Stimulated activated CD8-positive, alpha-beta memory T cell treated with anti-CD3 and anti-CD28 coated beads, Interleukin-2, amount 100 ng/mL, for 48 hours (primary cell): ENCODE measurements at regions not wholly inside any gene's neighbourhood (a gene's known extent, or its start where the extent isn't known, plus 50 kb on each side); places are given as distances from the start of the nearest gene placed in this dataset.
A peak's percentile ranks its signal among the peaks of the same experiment; 100 is the strongest.

ENCODE experiments used
- DNase-seq, 2 donors: peaks; one replicate each; pipeline ENCODE4 v3.0.0-alpha.2; 2020; ENCODE audit warnings: low read depth in 2 of 2

DNA sequence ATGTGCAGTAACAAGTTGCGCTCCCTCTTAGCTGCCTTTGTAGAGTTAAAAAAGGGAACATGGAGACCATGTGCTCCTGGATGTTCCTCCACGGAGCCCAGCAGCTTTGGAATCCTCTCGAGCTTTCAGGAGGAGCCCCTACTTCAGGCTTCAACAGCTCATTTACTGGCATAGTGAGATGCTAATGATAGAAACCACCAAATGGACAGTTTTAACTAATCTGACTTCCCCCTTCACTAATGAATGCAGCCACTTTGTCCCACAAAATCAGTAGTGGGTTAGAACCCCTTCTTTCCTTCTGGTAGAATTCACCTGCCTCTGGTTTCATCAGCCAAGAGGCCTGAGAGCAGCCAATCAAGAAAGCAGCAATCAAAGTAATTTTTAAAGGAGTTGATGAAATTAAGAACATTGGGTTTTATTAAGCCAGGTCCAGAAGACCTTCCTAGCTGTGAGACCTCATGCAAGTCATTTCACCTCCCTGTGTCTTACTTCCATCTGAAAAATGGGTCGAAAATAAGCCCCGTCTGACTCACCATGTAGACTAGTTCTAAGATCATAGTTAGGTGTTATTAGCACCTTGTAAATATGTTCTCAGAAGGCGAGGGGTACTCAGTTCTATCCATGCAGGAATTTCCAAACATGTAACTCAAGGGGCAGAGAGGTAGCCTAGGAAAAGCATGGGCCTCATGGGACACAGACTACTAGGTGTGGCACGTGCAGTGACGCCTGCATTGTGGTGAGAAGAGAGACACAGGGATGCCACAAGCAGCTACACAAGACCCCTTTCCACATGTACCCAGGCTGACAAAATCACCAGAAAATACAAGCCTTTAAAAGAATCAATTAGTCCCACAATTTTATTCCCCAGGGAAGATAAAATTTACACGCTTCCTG lies 179.7 kb upstream of the LPP start:
- no peak for DNase-seq

DNA sequence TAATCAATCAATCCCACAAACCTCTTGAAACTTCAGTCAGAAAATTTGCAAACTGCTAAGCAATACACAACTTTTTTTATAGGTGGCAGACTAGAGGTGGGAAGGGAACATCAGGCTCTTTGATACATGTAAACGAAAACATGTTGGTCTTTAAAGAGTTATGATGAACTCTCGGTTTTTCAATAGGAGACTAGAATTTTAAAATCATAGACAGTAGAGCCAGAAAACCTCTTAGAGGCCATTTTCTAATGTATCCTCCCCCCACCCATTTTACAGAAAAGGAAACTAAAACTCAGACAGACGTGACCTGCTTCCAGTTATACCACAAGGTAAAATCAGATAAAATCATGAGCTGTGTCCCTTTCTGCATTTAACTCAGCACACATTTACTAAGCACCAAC lies 179.1 kb upstream of the LPP start:
- DNase-seq, result no peak

DNA sequence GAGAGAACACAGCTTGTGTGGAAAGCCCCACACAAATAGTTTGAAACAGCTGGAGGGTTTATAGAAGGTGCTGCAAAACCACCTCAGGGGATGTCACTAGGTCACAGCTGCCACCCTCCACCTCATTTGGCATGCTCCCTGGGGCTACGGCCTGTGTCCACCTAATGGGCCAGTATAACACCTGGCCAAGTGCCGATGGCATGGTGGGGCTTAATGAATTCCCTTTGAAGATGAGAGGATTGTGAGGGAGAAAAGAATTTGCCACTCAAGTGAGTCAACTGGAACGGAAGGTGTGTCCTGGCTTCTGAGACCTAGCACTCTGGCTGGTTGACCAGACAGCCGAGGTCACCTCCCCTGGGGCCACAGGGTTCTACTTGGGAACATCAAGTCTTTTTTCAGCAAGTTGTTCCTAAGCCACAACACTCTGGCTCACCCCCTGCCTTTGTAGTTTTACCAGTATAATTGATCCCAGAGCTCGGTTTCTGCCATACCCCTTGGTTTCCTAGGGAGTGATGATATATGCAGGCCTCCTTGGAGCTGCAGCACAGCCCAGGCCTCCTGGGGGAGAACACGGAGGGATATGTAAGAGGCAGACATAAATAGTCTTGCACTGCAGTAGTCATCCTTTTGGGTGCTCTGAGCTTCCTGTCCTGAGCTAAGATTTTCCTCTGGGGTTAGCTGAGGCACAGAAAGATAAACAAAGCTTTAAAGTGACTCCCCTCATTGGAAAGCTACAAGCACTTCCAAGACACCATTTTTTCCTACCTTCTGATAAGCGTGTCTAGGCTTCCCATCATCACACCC lies 178.2 kb upstream of the LPP start:
- peak in 1 of 2 donors; percentile 8 for DNase-seq

DNA sequence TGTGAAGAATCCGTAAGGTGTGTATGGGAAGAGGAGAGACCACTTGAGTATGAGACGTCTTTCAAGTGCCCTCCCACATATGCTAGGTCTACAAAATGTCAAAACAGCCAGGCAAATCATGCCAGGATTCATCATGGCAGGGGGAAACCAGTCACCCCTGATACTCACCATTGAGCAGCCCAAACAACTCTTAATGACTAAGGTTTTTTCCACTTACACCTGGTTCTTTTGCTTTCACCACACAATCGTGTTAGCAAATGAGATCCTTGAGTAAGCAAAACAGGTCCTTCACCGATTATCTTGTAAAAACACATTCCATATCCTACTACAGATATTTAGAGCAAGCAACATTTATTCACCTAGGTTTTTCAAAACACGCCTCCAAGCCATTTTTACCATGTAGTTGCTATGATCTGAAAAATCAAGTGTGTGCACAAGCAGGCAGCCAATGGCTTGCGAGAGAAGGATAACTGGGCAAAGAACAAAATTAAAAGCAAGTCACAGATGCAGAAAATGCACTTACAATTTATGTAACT lies 177.5 kb upstream of the LPP start:
- DNase-seq, result peak in 1 of 2 donors; percentile 20

DNA sequence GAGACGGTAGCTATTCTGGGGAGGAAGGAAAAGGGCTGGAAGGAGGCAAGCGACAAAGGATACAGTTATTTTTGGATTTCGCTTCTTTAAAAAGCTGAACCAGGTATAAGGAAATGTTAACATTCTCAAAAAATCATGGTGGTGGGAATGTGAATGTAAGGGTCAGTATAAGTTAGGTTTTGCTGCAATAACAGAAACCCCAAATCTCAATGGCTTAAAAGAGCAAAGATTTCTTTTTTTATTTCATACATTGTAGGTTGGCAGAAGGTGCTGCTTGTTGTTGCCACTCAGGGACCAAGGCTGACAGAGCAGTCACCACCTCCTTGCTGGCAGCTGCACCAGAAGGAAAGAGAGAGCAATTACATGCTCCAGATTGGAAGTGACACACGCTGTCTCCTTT lies 176.3 kb upstream of the LPP start:
- no peak for DNase-seq

DNA sequence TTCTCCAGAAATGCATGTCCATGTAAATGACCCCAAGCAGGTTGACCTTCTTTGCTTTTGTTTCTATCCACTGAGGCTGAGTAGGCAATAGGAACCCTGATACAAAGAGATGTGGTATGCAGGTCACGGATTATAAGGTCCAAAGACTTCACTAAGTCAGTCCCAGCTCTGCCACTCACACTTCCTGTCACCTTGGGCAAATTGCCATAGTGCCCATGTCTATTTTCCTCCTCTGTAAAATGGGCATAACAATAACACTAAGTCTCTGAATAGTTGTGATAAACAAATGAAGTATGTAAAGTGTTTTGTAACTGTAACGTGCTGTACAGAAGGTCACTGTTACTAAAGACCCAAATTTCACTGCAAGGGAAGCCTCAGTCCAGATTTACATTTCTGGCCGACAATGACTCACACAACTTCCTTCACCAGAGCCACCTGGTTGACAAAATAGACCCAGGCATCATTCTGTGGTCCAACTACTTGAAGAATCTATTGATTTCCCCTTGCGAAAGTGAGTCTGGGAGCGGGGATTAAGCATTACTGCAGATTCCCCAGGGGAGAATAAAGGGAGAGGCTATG lies 175.4 kb upstream of the LPP start:
- no peak for DNase-seq

DNA sequence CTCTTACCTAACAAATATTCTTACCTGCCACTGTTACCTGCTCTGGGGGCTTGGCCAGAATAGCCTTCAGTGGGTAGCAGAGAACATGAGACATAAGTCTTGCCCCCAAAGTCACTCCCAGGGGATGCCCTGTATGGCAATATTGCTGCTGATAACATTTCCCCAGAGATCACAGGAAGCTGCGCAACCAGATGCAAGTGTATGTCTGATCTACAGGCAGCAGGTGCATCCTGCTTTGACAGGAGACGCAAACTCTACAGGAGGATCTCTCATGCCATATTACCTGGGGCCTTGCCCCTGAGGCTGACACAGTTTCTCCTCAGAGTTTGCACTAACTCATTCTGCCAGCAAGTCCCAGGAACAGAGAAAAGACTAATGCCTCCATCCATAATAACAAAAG lies 174.4 kb upstream of the LPP start:
- DNase-seq, result no peak

DNA sequence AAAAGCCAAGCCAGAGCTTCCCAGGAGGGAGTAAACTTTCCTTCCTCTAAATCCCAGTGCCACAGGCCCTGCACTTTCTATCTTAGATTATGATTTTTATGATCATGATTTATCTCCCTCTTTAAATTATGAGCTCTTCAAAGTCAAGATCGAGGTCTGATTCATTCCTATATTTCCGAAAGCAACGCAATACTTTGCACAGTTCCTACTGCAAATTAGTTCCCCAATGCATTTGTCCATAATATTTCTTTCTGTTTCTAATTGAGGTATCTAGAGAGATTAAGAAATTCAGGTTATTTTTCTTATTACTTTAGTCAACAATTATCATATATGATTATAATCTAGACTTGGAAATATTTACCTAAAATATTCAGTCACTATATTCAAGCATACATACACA lies 173.1 kb upstream of the LPP start:
- no peak for DNase-seq

DNA sequence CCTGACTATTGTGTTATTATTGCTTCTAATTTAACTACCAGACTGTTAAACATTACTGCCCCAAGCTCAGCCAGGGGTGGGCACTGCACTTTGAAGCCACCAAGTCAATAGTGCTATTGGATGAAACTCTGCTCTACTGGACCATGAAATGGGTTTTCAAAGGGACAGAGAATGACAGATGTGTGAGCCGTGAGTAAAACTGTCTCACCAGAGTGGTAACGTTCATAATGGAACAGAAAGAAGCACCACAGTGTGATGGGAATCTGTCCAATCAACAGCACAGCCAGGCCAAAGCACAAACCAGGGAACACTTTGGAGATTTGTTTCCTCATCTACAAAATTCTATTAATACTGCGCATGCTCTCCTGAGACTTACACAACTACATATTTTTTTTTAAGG lies 171.8 kb upstream of the LPP start:
- DNase-seq, result no peak

DNA sequence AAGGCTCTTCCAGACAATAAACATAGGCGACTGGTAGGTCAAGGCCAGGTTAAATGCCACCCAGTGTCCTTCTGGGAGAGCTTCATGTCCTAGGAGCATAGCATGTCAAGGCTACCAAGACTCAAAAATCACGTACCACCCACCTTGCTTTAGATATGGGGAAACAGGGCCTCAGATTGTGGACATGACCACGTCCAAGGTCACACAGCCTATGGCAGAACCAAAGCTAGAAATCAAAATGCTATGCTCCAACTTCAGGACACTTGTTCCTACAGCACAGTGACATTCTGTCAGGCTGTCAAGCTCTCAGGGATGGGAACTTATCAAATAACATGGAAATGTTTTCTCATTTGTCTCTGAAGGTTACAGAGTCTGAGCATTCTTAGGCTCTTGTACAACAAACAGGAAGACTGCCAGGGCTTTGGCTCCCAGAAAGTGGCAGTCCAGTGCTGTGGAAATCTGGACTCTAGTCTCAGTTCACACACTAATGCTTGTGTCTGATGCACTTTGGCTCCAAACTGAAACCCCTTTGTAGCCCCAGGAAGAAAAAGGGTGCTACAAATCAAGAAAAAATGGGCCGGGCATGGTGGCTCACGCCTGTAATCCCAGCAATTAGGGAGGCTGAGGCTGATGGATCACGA lies 170.4 kb upstream of the LPP start:
- DNase-seq, result no peak

DNA sequence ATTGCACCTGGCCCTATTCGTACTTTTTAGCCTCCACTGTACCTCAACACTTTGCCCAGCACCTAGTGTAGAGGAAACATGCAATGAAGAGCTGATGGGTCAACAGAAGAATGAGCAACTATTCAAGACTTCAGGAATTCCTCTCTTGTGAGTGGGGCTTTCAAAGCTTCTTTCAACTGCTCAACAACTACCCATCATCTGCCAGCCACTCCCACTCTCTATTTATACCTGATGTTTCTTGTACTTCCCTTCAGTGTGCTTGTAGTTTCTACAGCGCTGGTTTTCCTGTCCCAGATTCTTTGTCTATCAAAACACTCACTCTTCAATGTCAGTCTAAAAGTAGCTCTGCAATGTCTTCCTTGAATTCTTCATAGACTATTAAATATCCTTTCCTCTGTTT lies 168.3 kb upstream of the LPP start:
- no peak for DNase-seq

DNA sequence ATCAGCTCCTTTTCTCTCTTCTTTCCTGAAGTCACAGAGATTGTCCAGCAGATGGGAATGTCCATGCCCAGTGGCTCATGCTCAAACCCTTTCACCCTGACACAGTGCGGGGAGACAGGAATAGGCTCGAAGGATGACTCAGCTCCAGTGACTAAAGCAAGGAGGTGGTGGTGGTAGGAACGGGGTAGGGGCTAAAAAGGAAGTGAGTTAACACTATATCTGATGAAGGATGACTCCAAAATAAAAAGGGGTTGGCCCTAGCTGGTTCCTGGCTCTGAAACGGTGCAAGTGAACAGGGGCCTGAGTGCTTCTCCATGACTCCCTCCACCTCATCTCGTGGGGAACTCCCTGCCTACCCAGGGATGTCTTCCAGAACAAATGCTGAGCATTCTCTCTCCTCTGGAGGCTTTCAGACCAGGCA lies 167.4 kb upstream of the LPP start:
- peak in 1 of 2 donors; percentile 36 for DNase-seq

DNA sequence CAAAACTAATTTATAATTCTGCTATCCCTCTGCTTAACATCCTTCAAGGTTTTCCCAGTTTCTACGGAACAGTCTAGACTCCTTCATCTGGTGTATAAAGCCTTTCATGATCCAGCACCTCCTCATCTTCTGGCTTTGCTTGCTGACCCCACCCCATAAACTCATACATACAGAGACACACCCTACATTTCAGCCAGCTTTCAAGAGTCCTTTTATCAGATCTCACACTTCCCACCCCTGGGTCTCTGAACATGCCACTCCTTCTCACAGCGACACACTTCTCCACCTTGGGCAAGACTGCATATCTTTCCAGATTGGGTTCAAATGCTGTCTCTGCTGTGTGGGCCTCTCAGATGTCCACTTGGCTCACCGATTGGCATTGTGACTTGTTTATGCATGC lies 166.8 kb upstream of the LPP start:
- no peak for DNase-seq

DNA sequence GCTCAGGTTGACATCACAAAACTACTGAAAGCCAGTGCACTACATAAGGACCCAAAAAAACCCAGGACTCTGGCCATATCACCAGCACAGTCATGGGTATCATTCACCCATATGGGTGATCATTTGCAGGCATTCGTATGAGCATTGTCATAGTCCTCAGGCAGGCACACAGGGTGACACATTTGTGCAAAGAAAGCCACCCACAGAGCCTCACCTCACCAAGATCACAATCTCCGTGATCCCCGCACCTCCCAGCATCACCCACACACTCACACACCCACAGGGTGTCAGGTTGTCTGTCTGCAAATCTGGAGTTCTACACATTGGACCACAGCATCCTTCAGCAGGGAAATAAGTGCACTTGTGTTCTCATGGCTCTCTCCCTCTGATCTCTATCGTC lies 166.0 kb upstream of the LPP start:
- DNase-seq, result peak in 1 of 2 donors; percentile 33

DNA sequence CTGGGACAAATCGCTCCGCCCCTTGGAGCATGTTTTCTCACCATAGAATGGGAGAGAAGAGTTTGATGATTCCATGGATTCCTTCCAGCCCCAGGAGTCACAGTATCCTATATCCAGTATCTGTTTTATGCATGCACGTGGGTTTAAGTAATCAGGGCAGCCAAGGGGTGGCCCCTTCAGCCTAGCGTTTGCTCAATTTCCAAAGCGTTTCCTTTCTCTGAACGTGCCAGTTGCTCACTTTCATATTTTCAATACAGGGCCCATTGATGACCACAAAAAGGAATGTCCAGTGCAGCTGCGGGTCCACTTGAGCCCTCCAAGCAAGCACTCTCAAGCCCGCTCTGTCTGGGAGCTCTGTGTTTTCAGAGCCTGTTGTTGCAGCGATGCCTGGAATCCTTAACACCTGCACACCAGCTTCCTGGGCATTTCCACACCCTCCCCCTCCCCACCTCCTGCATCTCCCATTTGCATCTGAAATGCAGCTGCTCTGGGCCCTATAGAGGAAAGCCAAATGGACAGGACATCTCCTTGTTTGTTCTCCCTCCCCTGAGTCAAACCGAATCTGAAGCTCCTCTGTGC lies 164.3 kb upstream of the LPP start:
- no peak for DNase-seq

DNA sequence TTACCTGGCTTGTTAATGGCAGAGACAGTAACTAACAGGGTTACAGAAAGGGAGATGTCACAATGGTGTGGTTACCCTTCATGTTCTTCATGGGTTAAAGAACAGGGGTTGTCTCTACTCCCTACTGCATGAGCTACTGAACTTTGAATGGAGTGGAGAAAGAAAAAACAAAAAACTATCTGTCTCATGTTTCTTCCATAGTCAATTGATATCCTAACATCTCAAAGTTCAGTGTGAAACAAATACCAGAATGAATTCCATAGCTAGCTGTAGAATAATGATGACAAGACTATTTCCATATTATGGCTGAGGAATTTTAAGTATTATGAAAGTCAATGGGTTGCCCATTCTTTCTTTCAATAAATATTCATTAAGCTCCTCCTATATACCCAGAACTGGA lies 161.3 kb upstream of the LPP start:
- DNase-seq, result no peak

DNA sequence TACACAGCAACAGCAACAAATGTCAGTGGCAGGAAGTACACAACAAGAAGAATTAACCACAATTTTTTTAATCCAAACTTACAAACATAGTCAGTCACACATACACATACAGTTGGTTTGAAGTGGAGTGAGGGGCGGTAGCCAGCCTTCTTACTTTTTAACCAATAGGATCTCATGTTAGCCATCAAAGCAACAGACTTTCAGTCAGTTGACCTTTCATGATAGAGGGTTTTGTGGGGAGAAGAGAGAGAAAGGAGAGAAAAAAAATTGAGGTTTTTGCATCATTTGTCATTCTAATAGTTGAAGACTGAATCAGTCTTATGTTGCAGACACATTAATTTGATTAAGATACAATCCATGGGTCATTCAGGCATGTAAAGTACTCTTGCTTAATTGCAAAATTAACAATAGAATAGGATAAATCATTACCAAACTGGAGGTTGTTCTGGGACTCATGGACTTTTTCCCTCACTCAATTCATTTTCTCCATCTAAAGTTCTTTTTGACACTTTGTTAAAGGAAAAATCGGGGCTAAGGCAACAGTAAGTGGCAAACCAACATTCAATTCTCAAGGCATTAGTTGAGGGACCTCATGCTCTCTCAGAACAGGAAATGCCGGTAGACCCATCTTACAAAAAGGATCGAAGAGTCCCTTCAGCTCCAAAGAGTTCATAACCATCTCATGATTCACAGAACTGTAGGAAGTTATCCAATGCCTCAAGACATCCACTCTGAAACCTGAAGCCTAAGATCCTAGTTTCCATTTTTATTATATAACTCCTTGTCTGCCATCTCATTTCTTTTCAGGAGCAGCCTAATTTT lies 159.5 kb upstream of the LPP start:
- no peak for DNase-seq

DNA sequence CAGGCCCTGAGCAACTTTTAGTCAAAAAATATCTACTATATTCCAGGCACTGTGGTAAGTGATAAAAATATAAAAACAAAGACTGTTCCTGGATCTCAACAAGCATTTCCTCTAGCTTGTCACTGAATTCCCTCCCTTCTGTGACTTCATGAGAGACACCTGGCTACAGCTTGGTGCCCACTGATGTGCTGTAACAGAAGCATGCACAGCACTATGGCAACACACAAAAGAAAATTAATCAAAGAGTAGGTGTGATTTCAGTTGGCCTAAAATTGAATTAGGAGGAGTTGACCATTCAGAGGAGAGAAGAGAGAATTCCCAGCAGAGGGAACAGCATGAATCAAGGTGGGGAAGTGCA lies 158.9 kb upstream of the LPP start:
- DNase-seq, result no peak

DNA sequence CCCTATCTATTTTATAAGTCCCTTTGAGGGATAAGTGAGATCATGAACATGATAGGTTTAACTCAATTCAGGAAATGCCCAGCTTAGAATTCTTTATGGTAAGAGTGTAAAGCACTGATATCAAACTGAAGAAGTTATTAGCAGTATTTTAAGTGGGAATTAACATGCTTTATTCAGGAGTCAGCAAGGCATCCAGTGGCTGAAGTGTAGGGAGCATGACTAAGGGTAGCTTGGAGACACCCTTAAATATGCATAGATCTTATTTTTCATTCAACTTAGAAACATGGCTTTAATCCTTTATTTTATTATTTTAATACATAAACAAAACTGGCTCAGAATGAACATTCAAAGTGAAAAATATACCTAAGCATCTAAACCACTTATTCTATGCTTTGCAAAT lies 158.3 kb upstream of the LPP start:
- no peak for DNase-seq

DNA sequence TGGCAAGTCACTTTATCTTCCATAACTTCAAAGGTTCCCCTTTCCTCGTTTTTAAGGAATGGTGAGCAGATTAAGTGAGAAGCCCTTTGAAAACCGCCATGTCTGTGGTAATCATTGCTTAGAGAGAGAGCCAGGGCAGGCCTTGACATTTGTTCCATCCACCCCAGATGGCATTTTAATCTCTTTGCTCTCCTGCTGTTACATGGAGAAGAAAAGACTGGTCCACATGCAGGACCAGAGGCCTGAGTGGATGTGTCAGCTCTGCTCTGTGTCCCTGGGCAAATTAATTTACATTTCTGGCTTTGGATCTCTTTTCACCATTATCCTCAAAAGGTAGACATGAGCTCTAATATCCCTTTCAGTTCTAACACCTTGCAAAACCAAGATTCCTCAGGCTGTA lies 157.3 kb upstream of the LPP start:
- DNase-seq, result no peak

DNA sequence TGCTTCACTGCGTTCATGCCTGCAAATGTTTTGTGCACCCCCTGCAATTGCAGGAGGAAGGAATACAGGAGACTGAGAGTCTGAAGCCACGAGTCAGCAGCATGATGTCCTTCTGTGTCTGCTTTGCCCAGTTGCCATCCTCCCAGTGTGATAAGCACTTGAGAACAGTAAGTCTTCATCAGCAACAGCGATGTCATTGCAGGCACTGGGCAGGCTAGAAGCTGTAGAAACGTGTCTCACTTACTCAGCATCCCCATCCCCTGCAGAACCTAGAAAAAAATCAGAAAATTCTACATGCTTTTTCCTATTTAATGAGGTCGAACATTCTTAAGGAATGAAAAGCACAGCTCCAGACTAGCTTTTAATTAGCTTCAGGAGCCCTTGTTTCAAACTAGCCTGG lies 156.5 kb upstream of the LPP start:
- DNase-seq, result no peak
